ENCODE measurements at regions not wholly inside any gene's neighbourhood (a gene's known extent, or its start where the extent isn't known, plus 50 kb on each side); places are given as distances from the start of the nearest gene placed in this dataset.

- no peak for DNase-seq (ENCODE audit: low read depth in 2 of 2)
Observed at GRCh38 chr2:221203125-221203524, 369.0 kb downstream of the EPHA4 start.

DNA sequence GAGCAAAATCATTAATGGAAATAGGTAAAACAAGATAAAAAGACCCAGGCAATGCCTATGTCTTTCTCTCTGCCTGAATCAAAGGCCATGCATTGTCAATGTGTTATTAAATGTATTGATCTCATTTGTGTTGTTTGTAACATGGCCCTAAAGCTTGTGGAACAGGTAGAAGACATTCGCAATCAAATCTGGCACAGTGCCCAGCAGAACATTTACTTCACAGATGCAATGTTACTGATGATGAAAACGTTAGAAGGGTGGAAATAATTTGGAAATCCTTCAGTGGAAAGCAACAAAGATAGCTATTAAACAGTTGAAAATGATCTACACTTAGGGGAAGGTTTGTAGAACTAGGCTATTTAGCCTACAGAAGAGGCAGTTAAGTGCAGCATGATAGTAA lies 368.2 kb downstream of the EPHA4 start:
- DNase-seq (ENCODE audit: low read depth in 2 of 2) = no peak

GRCh38 chr2:221204699-221205098 lies 367.4 kb downstream of the EPHA4 start:
- DNase-seq (ENCODE audit: low read depth in 2 of 2) = no peak

DNA sequence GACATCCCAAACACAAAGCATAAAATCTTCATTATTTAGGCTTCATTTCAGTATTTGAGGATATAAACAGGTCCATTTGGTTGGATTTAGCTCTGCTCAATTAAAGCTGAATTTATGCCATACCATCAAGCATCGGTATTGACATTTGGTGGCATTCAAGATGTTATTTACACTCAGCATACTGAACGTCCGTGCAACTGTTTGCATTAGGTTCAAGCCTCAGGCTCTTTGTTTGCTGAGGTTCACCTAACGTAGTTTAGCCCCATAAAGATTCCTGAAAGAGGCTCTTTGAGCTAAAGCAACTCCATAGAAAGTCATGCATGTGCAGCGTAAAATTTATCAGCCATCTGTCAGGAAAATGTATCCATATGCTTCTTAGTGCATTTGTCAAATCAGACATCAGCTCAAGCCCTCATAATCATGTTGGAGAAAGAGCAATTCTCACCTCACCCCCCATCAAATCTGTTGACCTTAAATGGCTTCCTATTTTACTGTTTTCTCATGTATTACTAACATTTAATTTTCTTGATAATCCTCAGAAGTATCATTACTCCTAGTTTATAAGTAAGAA lies 366.9 kb downstream of the EPHA4 start:
- no peak for DNase-seq (ENCODE audit: low read depth in 2 of 2)

- DNase-seq (ENCODE audit: low read depth in 2 of 2) = no peak
Observed at GRCh38 chr2:221210686-221211085, 361.4 kb downstream of the EPHA4 start.

GRCh38 chr2:221211653-221212052 lies 360.5 kb downstream of the EPHA4 start:
- no peak for DNase-seq (ENCODE audit: low read depth in 2 of 2)

DNA sequence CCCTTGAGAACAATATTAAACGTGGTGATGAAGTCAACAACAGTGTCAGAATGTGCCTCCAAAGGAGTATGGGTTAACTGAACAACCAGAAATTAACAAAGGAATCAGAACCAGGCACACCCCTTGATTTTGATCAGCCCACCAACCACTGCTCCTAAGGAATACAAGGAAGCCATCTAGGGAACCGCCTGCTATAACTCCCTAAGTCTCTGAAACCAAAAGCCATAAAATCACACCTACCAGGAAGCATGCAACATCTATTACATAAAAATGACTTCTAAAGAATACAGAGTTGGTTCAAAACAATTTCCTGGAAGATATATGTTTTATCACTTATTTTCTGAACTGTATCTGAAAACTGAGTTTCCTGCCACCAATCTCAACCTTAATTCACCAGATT lies 360.0 kb downstream of the EPHA4 start:
- no peak for DNase-seq (ENCODE audit: low read depth in 2 of 2)

GRCh38 chr2:221215487-221215886 lies 356.6 kb downstream of the EPHA4 start:
- DNase-seq (ENCODE audit: low read depth in 2 of 2) = no peak

DNA sequence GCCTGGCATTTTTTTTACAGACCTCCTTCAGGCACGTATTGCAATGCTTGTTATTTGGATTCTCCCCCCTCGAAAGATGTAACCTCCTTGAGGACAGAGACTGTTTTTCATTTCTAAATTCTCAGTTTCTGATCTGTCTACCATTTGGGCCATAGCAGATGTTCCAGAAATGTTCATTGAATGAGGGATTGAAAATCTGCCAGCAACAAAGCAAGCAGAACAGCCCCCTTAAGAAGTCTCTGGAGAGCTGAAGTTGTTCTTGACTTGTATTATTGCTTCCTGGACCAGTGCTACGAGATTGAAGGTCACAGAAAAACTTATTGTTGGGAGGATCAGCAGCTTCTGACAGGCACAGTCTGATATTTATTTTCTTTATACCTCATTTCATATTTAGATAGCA lies 355.5 kb downstream of the EPHA4 start:
- DNase-seq (ENCODE audit: low read depth in 2 of 2) = no peak

GRCh38 chr2:221225752-221226151 lies 346.4 kb downstream of the EPHA4 start:
- no peak for DNase-seq (ENCODE audit: low read depth in 2 of 2)

GRCh38 chr2:221228214-221228769 lies 343.8 kb downstream of the EPHA4 start:
- DNase-seq (ENCODE audit: low read depth in 2 of 2) = no peak

GRCh38 chr2:221229099-221229498 lies 343.0 kb downstream of the EPHA4 start:
- no peak for DNase-seq (ENCODE audit: low read depth in 2 of 2)

GRCh38 chr2:221231511-221231910 lies 340.6 kb downstream of the EPHA4 start:
- no peak for DNase-seq (ENCODE audit: low read depth in 2 of 2)

DNA sequence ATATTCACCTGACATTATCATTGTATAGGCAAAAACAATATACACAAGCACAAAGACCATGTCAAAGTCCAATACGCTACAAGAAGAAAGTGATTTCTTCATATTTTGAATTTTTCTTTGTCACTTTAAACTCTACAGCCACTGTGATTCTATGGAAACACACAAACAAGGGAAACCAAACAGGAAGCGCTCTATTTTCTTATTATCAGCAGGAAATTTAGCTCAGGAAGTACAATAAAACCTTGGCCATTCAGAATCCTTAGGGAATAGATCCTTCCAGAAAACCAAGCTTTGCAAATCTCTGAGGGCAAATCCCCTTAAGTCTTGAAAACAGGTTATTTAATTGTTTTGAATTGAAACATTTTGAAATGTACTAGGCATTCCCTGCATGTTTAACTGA lies 336.2 kb downstream of the EPHA4 start:
- DNase-seq (ENCODE audit: low read depth in 2 of 2) = no peak

DNA sequence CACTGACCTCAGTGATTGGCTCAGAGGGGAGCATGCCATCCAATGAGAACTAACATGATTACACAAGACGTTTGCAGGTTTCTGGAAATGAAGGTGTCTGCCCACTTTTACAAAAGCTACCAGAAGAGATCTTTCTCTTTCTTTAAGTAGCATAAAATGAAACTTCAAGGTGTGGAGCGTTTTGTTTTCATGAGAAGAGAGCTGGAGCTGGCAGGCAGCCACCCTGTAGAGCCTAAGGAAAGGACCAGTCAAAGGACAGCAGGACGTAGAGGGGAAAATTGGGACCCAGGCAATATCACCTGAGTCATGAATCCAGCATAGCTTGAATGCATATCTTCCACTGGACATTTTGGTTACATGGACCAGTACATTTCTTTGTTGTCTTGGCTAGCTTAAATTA lies 331.0 kb downstream of the EPHA4 start:
- no peak for DNase-seq (ENCODE audit: low read depth in 2 of 2)

DNA sequence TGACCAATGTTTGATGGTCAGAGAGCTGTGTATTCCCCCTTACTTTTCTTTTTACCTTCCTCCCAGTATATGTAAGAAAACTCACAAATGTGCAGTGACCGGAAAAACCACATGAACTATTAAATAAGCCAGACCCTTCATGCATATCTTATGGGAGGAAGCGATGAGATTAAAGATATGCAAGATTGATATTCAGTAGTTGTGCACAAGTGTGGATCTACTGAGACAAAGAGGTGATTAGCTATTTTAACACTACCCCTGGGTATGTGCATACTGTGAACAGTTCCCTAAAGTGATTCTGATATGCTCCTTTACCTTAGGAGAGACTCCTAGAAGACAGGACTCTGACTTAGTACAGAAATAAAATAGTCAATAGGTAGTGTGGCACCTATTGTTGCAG lies 328.3 kb downstream of the EPHA4 start:
- DNase-seq (ENCODE audit: low read depth in 2 of 2) = no peak

DNA sequence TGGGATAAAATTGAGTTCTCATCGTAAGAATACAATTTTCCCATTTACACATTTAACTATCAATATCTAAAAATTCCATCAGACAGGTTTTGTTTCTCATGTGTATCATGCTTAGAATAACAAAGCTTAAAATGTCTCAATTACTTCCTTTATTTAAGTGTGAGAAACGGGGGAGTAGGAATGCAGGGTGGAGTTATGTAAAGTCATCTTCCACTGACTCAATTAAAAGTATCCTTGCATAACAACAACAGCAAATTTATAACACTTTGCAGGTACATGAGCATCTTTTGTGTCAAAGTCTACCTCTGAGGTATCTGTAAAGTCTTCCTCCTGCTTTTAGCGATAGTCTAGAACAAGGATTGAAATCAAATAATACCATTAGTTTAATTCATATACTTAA lies 327.1 kb downstream of the EPHA4 start:
- no peak for DNase-seq (ENCODE audit: low read depth in 2 of 2)

GRCh38 chr2:221245772-221246171 lies 326.3 kb downstream of the EPHA4 start:
- no peak for DNase-seq (ENCODE audit: low read depth in 2 of 2)

GRCh38 chr2:221254299-221254698 lies 317.8 kb downstream of the EPHA4 start:
- no peak for DNase-seq (ENCODE audit: low read depth in 2 of 2)

DNA sequence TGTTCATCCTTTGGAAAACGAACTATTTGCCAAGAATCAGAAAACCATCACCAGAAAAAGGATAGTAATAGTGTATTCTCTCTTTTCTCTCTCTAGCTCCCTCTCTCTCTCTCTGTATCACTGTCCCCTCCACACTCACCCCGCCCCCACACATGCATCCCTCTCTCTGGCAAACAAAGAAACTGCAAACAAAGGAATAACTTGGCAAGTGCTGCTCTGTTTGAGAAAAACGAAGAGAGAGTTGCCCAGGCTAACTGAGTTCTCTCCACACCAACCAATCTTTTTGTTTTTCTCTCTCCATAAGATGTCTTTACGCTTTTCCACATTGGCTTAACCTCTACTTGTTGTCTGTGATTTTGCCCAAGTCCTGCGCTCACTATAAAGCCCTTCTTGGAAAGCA lies 316.2 kb downstream of the EPHA4 start:
- DNase-seq (ENCODE audit: low read depth in 2 of 2) = no peak

DNA sequence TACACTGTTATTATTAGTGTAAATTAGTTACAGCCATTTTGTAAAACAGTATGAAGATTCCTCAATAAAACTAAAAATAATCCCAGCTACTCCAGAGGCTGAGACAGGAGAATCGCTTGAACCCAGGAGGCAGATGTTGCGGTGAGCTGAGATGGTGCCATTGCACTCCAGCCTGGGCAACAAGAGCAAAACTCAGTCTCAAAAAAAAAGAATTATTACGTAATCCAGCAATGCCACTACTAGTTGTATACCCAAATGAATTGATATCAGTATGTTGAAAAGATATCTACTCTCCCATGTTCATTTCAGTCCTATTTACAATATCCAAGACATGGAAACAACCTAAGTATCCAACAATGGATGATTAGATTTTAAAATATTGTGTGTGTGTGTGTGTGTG lies 313.6 kb downstream of the EPHA4 start:
- no peak for DNase-seq (ENCODE audit: low read depth in 2 of 2)

- DNase-seq (ENCODE audit: low read depth in 2 of 2) = no peak
Observed at GRCh38 chr2:221262651-221263050, 309.5 kb downstream of the EPHA4 start.

DNA sequence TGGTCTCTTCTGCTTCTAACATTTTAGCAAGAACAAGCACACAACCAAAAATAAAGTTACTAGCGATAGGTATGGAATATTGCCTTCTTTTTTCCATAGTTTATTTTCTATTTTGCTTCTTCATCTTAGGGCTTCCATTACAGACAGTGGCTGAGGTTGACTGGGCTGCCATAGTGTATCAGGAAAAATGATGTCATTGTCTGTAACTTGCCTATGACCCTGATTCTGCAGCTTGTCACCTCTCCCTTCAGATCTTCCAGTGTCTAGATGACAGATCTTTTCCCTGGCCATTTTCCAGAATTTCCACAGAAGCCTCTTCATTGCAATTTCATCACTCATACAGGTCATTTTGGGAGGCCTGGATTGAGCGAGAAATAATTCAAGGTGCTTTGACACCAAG lies 308.5 kb downstream of the EPHA4 start:
- DNase-seq (ENCODE audit: low read depth in 2 of 2) = no peak

DNA sequence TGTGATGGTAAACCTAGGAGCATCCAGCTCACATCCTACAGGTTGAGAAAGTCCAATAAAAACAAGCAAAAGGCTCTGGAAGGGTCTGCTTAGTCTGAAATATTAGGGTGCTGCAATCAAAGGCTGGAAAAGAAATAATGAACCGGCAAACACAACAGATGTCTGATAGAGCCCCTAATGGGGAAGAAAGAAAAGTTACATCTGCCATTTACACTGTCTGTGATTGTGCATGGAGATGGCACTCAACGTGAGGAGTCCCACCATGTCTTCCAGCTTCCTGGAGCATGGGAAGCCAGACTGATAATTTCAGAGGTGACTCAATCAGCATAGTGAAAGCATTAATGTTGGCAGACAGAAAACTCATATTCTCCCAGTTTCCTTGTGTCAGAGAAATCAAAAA lies 307.8 kb downstream of the EPHA4 start:
- no peak for DNase-seq (ENCODE audit: low read depth in 2 of 2)

Data from fibroblast of skin of left quadriceps (primary cell).